HUES64 (cell line): ENCODE measurements at regions not wholly inside any gene's neighbourhood (a gene's known extent, or its start where the extent isn't known, plus 50 kb on each side); places are given as distances from the start of the nearest gene placed in this dataset.

Experiments
- H3K27ac ChIP-seq: 2 replicates; pipeline ENCODE4 v1.7.0; 2013; ENCODE audit warnings: low read depth, low read length, inconsistent platforms
- H3K27me3 ChIP-seq: 2 replicates; pipeline ENCODE4 v1.6.1; 2013; ENCODE audit warnings: mild to moderate bottlenecking, low read length; ENCODE audit not compliant: insufficient read depth
- H3K36me3 ChIP-seq: 2 replicates; pipeline ENCODE4 v1.6.1; 2013; ENCODE audit warnings: mild to moderate bottlenecking, low read length; ENCODE audit not compliant: insufficient read depth
- H3K4me1 ChIP-seq: 2 replicates; pipeline ENCODE4 v1.6.1; 2013; ENCODE audit warnings: mild to moderate bottlenecking, low read length, moderate library complexity; ENCODE audit not compliant: insufficient read depth
- H3K4me3 ChIP-seq: 2 replicates; pipeline ENCODE4 v1.5.1; 2013; ENCODE audit warnings: mild to moderate bottlenecking, low read length, moderate library complexity
- H3K9ac ChIP-seq: 2 replicates; pipeline ENCODE4 v1.6.1; 2013; ENCODE audit warnings: mild to moderate bottlenecking, low read depth, low read length
- H3K9me3 ChIP-seq: 2 replicates; pipeline ENCODE4 v1.6.1; 2013; ENCODE audit warnings: low read depth, low read length; ENCODE audit not compliant: insufficient read depth
- WGBS: fragments of 150-250, 120-280 bp; methylation state at CpG from one replicate; pipeline ENCODE4 v1.1.7; 2013; ENCODE audit warnings: missing lambda C conversion rate; 5-methylcytosine and 5-hydroxymethylcytosine counted together

DNA sequence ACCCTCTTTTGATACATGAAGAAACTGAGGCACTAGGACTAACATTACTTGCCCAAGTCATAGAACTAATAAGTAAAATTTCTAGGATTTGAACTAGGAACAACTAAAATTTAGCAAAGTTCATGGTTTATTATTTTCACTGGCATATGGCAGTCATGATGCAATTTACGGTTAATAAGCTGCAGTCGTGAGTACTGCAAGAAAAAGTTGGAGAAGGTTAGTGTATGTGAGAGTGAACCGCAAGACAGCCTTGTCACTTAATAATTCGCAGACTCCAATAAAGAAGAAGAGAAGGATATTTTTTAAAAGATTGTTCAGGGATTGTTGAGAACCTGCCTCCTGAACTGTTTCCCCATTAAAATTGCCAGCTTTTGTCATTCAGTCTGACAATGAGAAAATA, 663.4 kb upstream of the TENM4 start:
- 95% methylated on average over 4 of the region's 4 CpGs for WGBS
- no peak overlapping the region for H3K27ac ChIP-seq
- H3K27me3 ChIP-seq = no peaks in the 10 kb centered on the region
- no peaks in the 10 kb centered on the region for H3K4me1 ChIP-seq
- H3K9me3 ChIP-seq = no peaks in the 10 kb centered on the region
- H3K4me3 ChIP-seq = no peak overlapping the region
- H3K9ac ChIP-seq = no peak overlapping the region
- H3K36me3 ChIP-seq = no peaks in the 10 kb centered on the region

DNA sequence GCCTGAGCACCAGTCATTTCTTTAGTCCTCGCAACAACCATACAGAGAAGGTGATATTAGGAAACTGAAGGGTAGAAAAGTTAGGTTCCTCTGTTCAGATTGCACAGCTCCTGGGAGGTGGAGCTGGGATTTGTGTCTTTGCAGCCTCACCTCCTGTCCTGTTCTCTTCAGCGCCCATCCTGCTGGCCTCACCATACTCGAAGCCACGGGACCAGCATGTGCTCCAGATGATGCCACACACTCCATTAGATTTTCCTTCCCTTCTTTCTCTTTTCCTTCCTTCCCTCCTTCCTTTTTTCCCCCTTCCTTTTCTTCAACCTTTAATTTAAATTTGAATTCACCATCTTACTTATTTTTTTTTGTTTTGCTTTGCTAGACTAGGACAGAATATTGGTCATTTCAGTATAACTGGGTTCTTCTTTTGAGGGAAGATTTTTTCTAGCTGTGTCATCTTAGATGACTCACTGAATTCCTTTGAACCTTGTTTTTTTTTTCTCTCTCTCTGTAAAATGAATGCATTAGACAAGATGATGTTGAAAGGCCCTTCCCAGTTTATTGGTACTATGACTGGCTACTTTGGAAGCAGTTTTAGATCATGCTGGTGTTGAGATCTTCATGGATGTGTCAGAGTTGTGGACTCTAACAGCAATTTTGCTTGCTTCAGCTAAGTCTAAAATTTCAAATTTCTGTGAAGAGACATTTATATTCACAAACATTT, 662.5 kb upstream of the TENM4 start:
- no peaks in the 10 kb centered on the region for H3K36me3 ChIP-seq
- no peaks in the 10 kb centered on the region for H3K4me1 ChIP-seq
- no peak overlapping the region for H3K9ac ChIP-seq
- WGBS = 93% methylated on average over 4 of the region's 4 CpGs
- H3K27me3 ChIP-seq = no peaks in the 10 kb centered on the region
- no peak overlapping the region for H3K27ac ChIP-seq
- no peaks in the 10 kb centered on the region for H3K9me3 ChIP-seq
- no peak overlapping the region for H3K4me3 ChIP-seq

DNA sequence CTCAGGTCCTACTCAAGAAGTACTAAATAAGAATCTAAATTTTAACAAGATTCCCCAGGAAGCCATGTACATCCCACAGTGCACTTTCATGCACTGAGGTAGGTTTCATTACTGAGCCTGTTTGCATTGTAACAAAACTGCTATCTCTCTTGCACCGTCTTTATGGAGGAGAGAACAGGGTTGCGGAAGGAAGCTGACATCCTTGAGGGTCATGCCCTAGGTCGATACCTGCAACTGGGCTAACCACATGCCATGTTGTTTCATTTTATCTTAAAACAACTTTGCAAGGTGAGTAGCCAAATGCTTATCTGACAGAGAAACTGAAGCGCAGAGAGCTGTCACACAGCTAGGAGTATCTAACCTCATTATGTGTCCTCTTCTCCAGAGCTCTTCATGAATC, 656.3 kb upstream of the TENM4 start:
- 97% methylated on average over 4 of the region's 4 CpGs for WGBS
- no peak overlapping the region for H3K4me3 ChIP-seq
- H3K9ac ChIP-seq = no peak overlapping the region
- H3K9me3 ChIP-seq = no peaks in the 10 kb centered on the region
- H3K27ac ChIP-seq = no peak overlapping the region
- H3K36me3 ChIP-seq = no peaks in the 10 kb centered on the region
- no peaks in the 10 kb centered on the region for H3K4me1 ChIP-seq
- no peaks in the 10 kb centered on the region for H3K27me3 ChIP-seq

DNA sequence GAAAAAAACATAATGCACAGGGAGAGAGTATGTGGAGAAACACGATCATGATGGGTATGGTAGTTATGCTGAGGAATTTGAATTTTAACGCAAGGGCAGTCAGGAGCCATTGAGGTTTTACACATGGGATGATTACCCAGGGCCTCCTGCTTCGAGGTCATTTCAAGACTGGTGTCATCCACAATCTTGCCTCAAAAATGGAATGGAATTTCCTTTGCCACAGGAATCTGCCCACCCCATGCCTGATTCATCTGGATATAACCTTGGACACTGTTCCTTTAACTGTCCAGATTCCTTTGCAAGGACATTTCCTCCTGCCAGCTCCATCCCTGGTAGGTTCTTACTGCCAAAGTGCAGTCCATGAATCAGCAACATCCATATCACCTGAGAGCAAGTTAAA, 655.9 kb upstream of the TENM4 start:
- H3K4me1 ChIP-seq = no peaks in the 10 kb centered on the region
- no peaks in the 10 kb centered on the region for H3K27me3 ChIP-seq
- H3K27ac ChIP-seq = no peak overlapping the region
- H3K36me3 ChIP-seq = no peaks in the 10 kb centered on the region
- H3K4me3 ChIP-seq = no peak overlapping the region
- H3K9ac ChIP-seq = no peak overlapping the region
- 96% methylated on average over 3 of the region's 3 CpGs for whole genome bisulfite sequencing
- H3K9me3 ChIP-seq = no peaks in the 10 kb centered on the region

DNA sequence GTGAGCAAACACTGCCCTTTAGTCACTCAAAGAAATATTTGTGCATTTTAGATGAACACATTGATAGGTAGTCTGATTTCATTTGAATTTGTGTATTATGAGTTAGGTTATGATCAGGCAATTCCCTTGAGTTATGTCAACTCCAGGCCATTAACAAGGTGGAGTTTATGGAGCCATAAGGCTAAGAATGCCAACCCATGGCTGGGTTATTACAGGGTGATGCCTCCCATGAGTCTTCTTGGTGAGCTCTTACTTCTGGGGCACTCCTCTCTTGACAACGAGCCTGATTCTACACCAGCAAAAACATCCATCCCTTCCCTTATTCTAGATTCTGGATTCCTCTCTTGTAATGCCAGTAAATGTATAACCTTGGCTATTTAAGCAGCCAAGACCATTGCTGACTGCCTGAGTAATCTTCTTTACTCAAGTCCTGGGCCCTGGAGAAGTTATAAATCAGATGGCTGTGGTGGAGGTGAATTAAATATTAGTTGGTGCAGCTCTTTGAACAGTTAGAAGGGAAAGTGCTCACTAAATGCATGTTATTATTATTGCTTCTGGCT, 645.7 kb upstream of the TENM4 start:
- 89% methylated on average over 1 of the region's 1 CpG for WGBS
- no peak overlapping the region for H3K4me3 ChIP-seq
- H3K27ac ChIP-seq = no peak overlapping the region
- no peaks in the 10 kb centered on the region for H3K9me3 ChIP-seq
- no peaks in the 10 kb centered on the region for H3K4me1 ChIP-seq
- H3K9ac ChIP-seq = no peak overlapping the region
- H3K36me3 ChIP-seq = no peaks in the 10 kb centered on the region
- no peaks in the 10 kb centered on the region for H3K27me3 ChIP-seq

DNA sequence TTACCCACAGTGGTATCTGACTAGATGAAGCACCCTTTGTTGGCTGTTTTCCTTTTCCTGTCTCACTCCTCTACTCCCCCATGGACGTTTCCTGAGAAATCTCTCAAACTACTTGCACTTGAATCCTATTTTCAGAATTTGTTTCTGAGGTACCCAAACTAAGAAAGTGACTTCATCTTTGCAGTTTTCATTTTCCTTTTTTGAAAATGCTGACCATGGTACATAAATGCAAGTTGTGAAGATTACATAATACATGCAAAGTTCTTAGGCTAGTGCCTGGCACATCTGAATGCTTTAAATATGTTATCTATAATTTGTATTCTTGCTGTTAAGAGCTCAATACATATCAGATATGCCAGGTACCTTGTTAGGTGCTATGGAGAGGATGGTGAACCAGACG, 644.7 kb upstream of the TENM4 start:
- 79% methylated on average over 1 of the region's 2 CpGs for WGBS
- H3K4me1 ChIP-seq = no peaks in the 10 kb centered on the region
- H3K27ac ChIP-seq = no peak overlapping the region
- H3K4me3 ChIP-seq = no peak overlapping the region
- H3K9ac ChIP-seq = no peak overlapping the region
- H3K36me3 ChIP-seq = no peaks in the 10 kb centered on the region
- H3K27me3 ChIP-seq = no peaks in the 10 kb centered on the region
- H3K9me3 ChIP-seq = no peaks in the 10 kb centered on the region

DNA sequence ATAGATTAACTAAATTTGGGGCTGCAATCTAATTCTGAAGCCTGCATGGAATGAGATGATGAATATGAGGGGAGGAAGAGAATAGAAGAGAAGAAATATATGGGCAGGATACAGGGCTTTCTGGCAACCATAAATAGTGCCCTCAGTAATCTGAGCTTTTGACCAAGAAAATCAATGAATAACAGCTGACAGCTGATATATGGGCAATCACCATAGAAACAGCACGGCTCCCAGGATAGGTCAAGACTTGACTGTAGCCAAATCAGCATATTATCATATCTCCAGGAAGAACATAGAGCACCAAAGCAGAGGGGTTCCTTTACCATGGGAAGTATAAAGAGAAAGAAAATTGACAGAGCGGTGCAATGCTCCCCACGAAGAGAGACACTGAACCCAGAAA, 643.8 kb upstream of the TENM4 start:
- Histone ChIP-seq H3K4me3 (no peak overlapping the region), H3K4me1 (no peaks in the 10 kb centered on the region), H3K9me3 (no peaks in the 10 kb centered on the region), H3K36me3 (no peaks in the 10 kb centered on the region), H3K27ac (no peak overlapping the region), H3K9ac (no peak overlapping the region), H3K27me3 (no peaks in the 10 kb centered on the region)
- 100% methylated on average over 3 of the region's 3 CpGs for WGBS

DNA sequence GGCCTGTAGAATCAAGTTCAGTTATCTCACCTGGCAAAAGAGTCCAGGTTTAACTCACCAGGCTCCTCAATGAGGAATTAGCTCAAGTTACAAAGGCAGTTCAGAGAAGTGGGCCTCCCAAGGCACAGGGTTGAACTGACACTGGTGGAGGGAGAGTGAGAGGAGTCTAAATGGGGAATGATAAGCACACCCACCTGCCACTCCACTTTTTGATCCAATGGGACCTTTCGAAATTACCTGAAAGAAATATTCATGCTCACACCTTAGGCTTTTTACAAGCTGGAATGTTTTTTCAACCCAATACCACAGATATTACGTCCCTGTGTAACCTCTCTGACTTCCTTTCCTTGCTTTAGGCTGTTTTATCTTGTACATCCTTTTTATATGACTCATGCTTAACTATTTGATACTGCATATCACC, 642.7 kb upstream of the TENM4 start:
- no peak overlapping the region for H3K27ac ChIP-seq
- H3K9me3 ChIP-seq = no peaks in the 10 kb centered on the region
- no peak overlapping the region for H3K9ac ChIP-seq
- 98% methylated on average over 2 of the region's 2 CpGs for WGBS
- no peaks in the 10 kb centered on the region for H3K4me1 ChIP-seq
- no peak overlapping the region for H3K4me3 ChIP-seq
- H3K27me3 ChIP-seq = no peaks in the 10 kb centered on the region
- H3K36me3 ChIP-seq = no peaks in the 10 kb centered on the region

DNA sequence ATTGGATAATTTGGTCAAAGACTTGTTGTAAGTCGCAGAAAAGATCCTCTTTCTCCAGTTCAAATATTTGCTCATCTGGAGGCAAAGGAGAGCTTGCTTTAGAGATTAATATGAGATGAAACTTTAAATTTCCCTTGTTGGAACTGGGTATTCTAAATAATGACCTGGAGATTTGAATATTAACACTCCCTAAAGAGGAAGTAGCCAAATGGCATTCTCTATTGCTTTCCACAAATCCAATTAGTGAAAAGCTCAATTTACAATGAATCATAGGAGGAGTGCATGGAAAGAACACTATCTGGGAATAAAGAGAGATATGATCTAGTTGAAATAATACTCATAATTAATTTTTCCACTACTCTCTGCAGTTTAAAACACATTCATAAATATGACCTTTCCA, 641.6 kb upstream of the TENM4 start:
- Histone ChIP-seq H3K4me1 (no peaks in the 10 kb centered on the region), H3K27me3 (no peaks in the 10 kb centered on the region), H3K27ac (no peak overlapping the region), H3K9me3 (no peaks in the 10 kb centered on the region), H3K9ac (no peak overlapping the region), H3K4me3 (no peak overlapping the region), H3K36me3 (no peaks in the 10 kb centered on the region)
- 100% methylated on average over 1 of the region's 1 CpG for WGBS

DNA sequence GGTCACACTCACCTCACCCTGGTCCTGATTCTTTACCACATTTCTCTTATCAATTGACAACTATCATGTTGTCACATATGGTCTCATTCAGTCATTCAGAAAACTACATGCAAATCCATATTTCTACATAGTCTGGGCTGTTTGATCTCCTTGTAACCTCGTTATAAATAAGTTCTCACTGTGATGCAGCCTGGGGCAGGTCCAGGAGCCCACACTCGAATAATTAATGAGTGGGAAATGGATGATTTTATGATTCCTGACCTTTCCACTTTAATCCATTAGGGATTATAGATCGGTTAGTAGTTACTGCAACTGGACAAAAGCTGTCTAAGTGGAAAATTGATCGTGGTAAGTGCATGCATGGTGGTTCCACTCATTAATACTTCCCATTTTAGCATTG, 636.3 kb upstream of the TENM4 start:
- 92% methylated on average over 4 of the region's 4 CpGs for WGBS
- no peak overlapping the region for H3K4me3 ChIP-seq
- no peak overlapping the region for H3K27ac ChIP-seq

DNA sequence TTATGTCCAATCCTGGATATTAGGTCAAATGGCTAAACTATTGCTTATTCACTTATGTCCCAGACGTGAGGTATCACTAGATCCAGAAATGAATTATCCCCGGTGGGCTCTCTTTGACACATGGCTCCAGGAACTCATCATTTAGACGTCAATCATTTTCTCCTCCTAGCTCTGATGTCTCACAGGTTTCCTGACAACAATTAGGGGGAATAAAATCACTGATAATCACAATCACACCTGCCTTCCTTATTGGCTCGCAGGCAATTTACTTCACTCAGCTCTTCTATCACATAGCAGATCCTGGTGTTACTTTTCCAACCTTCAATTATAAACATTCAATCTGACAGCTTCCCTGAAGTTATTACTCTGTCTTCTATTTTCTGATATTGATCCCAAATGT, 634.0 kb upstream of the TENM4 start:
- Histone ChIP-seq H3K4me3 (no peak overlapping the region), H3K36me3 (no peaks in the 10 kb centered on the region), H3K27ac (no peak overlapping the region), H3K4me1 (no peaks in the 10 kb centered on the region), H3K9me3 (no peaks in the 10 kb centered on the region), H3K27me3 (no peaks in the 10 kb centered on the region), H3K9ac (no peak overlapping the region)
- WGBS = 93% methylated on average over 4 of the region's 4 CpGs

More for the DNA sequence above, 636.3 kb upstream of the TENM4 start:
- Histone ChIP-seq H3K9me3 (no peaks in the 10 kb centered on the region), H3K4me1 (no peaks in the 10 kb centered on the region), H3K27me3 (no peaks in the 10 kb centered on the region), H3K36me3 (no peaks in the 10 kb centered on the region), H3K9ac (no peak overlapping the region)

DNA sequence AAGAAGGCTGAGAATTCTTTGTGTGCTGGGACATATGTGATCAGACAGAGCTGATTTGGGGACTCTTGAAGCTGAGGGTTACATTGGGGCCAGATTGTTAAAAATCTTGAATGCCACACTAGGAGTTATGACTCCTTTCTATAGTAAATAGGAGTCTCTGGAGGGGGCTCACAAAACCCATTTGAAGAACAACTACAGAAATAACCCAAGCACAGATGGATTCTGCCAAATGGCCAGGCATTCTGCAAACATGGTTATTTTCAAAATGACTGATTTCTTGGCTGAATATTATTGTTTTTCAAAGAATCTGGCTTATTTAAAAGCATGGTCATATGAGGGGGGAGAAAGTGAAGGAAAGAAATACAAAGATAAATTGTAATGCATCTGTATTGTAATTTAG, 625.5 kb upstream of the TENM4 start:
- H3K9ac ChIP-seq = no peak overlapping the region
- no peak overlapping the region for H3K4me3 ChIP-seq
- no peaks in the 10 kb centered on the region for H3K36me3 ChIP-seq
- no peaks in the 10 kb centered on the region for H3K4me1 ChIP-seq
- H3K27me3 ChIP-seq = no peaks in the 10 kb centered on the region
- H3K9me3 ChIP-seq = no peaks in the 10 kb centered on the region
- no peak overlapping the region for H3K27ac ChIP-seq
